Neuronal stem cell (in vitro differentiated cells): ENCODE measurements at regions not wholly inside any gene's neighbourhood (a gene's known extent, or its start where the extent isn't known, plus 50 kb on each side); places are given as distances from the start of the nearest gene placed in this dataset.
A peak's percentile ranks its signal among the peaks of the same experiment; 100 is the strongest.

ENCODE experiments used
- DNase-seq: peaks from one replicate; pipeline ENCODE4 v3.0.0-alpha.2; 2013; ENCODE audit warnings: low spot score
- H2AFZ ChIP-seq: one replicate; pipeline ENCODE4 v1.6.1; 2013; ENCODE audit warnings: mild to moderate bottlenecking, low read length, inconsistent platforms
- H2AK5ac ChIP-seq: 2 replicates; pipeline ENCODE4 v1.6.1; 2013; ENCODE audit warnings: low read depth, mild to moderate bottlenecking, inconsistent platforms, low read length, moderate library complexity, mixed read lengths
- H2BK120ac ChIP-seq: 2 replicates; pipeline ENCODE4 v1.6.1; 2013; ENCODE audit warnings: low read depth, mild to moderate bottlenecking, inconsistent platforms, low read length, moderate library complexity, mixed read lengths
- H2BK12ac ChIP-seq: one replicate; pipeline ENCODE4 v1.6.1; 2013; ENCODE audit warnings: low read length, inconsistent platforms
- H2BK15ac ChIP-seq: 2 replicates; pipeline ENCODE4 v1.6.1; 2013; ENCODE audit warnings: mild to moderate bottlenecking, low read length, inconsistent platforms, mixed read lengths
- H2BK5ac ChIP-seq: one replicate; pipeline ENCODE4 v1.6.1; 2013; ENCODE audit warnings: inconsistent platforms, mild to moderate bottlenecking, low read length, moderate library complexity
- H3K14ac ChIP-seq: one replicate; pipeline ENCODE4 v1.6.1; 2013; ENCODE audit warnings: low read length, inconsistent platforms
- H3K18ac ChIP-seq: 2 replicates; pipeline ENCODE4 v1.6.1; 2013; ENCODE audit warnings: low read length, inconsistent platforms
- H3K23ac ChIP-seq: 2 replicates; pipeline ENCODE4 v1.6.1; 2013; ENCODE audit warnings: low read depth, mild to moderate bottlenecking, mixed read lengths, low read length, inconsistent platforms; ENCODE audit not compliant: poor library complexity
- H3K27ac ChIP-seq: replicated peaks from 3 replicates; pipeline ENCODE4 v1.5.1; 2013; ENCODE audit warnings: low read length, inconsistent platforms
- H3K27me3 ChIP-seq, 3 experiments: 2 replicates each; pipeline ENCODE4 v1.6.1; 2013; ENCODE audit warnings: low read length in 3 of 3, mild to moderate bottlenecking in 2 of 3, inconsistent platforms in 1 of 3, low read depth in 1 of 3, mixed read lengths in 1 of 3, moderate library complexity in 1 of 3; ENCODE audit not compliant: control insufficient read depth in 3 of 3, insufficient read depth in 3 of 3
- H3K36me3 ChIP-seq, 2 donors: replicated peaks in 1 of 2; 2 replicates each; pipeline ENCODE4 v1.6.1; 2013; ENCODE audit warnings: low read length in 2 of 2; ENCODE audit not compliant: control insufficient read depth in 2 of 2, insufficient read depth in 2 of 2
- H3K4ac ChIP-seq: 2 replicates; pipeline ENCODE4 v1.6.1; 2013; ENCODE audit warnings: inconsistent platforms, mild to moderate bottlenecking, low read length, moderate library complexity
- H3K4me1 ChIP-seq, 2 donors: 1 replicate in 1 of 2; 2 replicates in 1 of 2; pipeline ENCODE4 v1.6.1; 2013; ENCODE audit warnings: low read length in 2 of 2, low read depth in 1 of 2; ENCODE audit not compliant: control insufficient read depth in 2 of 2, insufficient read depth in 1 of 2
- H3K4me2 ChIP-seq: one replicate; pipeline ENCODE4 v1.6.1; 2013; ENCODE audit warnings: mild to moderate bottlenecking, low read length, inconsistent platforms; ENCODE audit not compliant: insufficient read depth, poor library complexity, severe bottlenecking
- H3K4me3 ChIP-seq, 2 donors: 2 replicates each; pipeline ENCODE4 v1.5.1; 2013; ENCODE audit warnings: low read length in 2 of 2, mild to moderate bottlenecking in 2 of 2, inconsistent platforms in 1 of 2, moderate library complexity in 1 of 2
- H3K79me1 ChIP-seq: one replicate; pipeline ENCODE4 v1.6.1; 2013; ENCODE audit warnings: low read depth, mild to moderate bottlenecking, inconsistent platforms, low read length, moderate library complexity
- H3K9ac ChIP-seq: one replicate; pipeline ENCODE4 v1.6.1; 2013; ENCODE audit warnings: mild to moderate bottlenecking, low read depth, low read length, inconsistent platforms; ENCODE audit not compliant: poor library complexity
- H3K9me3 ChIP-seq, 2 donors: replicated peaks in 1 of 2; 2 replicates each; pipeline versions ENCODE3 to v1.6.1; 2013; ENCODE audit warnings: low read length in 2 of 2, mild to moderate bottlenecking in 2 of 2, inconsistent platforms in 1 of 2, low read depth in 1 of 2, mixed read lengths in 1 of 2, moderate library complexity in 1 of 2; ENCODE audit not compliant: control insufficient read depth in 2 of 2, insufficient read depth in 1 of 2
- H4K8ac ChIP-seq: one replicate; pipeline ENCODE4 v1.6.1; 2013; ENCODE audit warnings: low read depth, mild to moderate bottlenecking, inconsistent platforms, low read length, moderate library complexity
- H4K91ac ChIP-seq: one replicate; pipeline ENCODE4 v1.6.1; 2013; ENCODE audit warnings: low read length, low read depth, mild to moderate bottlenecking, inconsistent platforms; ENCODE audit not compliant: poor library complexity
- WGBS, 2 donors: extraction: QIAGEN DNeasy Blood & Tissue Kit; methylation state at CpG; one replicate each; pipeline ENCODE4 v1.1.7; 2013; ENCODE audit warnings: missing lambda C conversion rate in 2 of 2, mixed read lengths in 1 of 2; ENCODE audit not compliant: insufficient read length in 2 of 2, insufficient replicate concordance in 1 of 2; ENCODE audit errors: extremely low coverage in 2 of 2; 5-methylcytosine and 5-hydroxymethylcytosine counted together

GRCh38 chr6:131433927-131434326 lies 139.1 kb upstream of the ARG1 start:
- no peak overlapping the region for H3K27ac ChIP-seq
- no peak overlapping the region for H3K23ac ChIP-seq
- H3K36me3 ChIP-seq = no peaks in the 10 kb centered on the region
- H3K14ac ChIP-seq = no peak overlapping the region
- peaks cover 1 to 2% of the 10 kb centered on the region in 2 donors for H3K9me3 ChIP-seq
- no peak overlapping the region for H3K9ac ChIP-seq
- no peak overlapping the region for H4K8ac ChIP-seq
- H3K79me1 ChIP-seq = no peaks in the 10 kb centered on the region
- H3K18ac ChIP-seq = peak overlapping the region; percentile 77
- no peak overlapping the region for H4K91ac ChIP-seq
- H2AK5ac ChIP-seq = no peak overlapping the region
- H3K27me3 ChIP-seq = peaks cover 0 to 1% (median 0%) of the 10 kb centered on the region in 3 experiments
- H3K4me3 ChIP-seq = peak overlapping the region in 1 of 2 donors; percentile 64
- H3K4ac ChIP-seq = no peak overlapping the region
- no peak for DNase-seq
- no peak overlapping the region for H3K4me2 ChIP-seq
- H2BK5ac ChIP-seq = no peak overlapping the region
- H2BK120ac ChIP-seq = no peak overlapping the region
- no peak overlapping the region for H2BK15ac ChIP-seq
- H3K4me1 ChIP-seq = peaks cover 4 to 11% of the 10 kb centered on the region in 2 donors
- no peak overlapping the region for H2AFZ ChIP-seq
- WGBS, 2 donors = no CpG with 5 or more reads among the region's 1 CpG
- no peak overlapping the region for H2BK12ac ChIP-seq

GRCh38 chr6:131436358-131436757 lies 136.7 kb upstream of the ARG1 start:
- Histone ChIP-seq H2BK120ac (no peak overlapping the region), H3K14ac (no peak overlapping the region), H3K4me1 (peaks cover 4 to 9% of the 10 kb centered on the region in 2 donors), H3K79me1 (no peaks in the 10 kb centered on the region), H2BK15ac (no peak overlapping the region), H3K9me3 (peaks cover 1 to 2% of the 10 kb centered on the region in 2 donors), H4K8ac (no peak overlapping the region), H3K18ac (no peak overlapping the region), H3K4ac (no peak overlapping the region), H4K91ac (no peak overlapping the region), H3K4me2 (no peak overlapping the region), H2BK12ac (no peak overlapping the region), H2AK5ac (no peak overlapping the region), H2BK5ac (no peak overlapping the region), H3K9ac (no peak overlapping the region), H3K23ac (no peak overlapping the region), H2AFZ (no peak overlapping the region), H3K27me3 (peaks cover 0 to 1% (median 0%) of the 10 kb centered on the region in 3 experiments), H3K36me3 (no peaks in the 10 kb centered on the region), H3K4me3 (no peak overlapping the region), H3K27ac (no peak overlapping the region)
- DNase-seq = no peak
- no CpG with 5 or more reads among the region's 1 CpG for WGBS, 2 donors

DNA sequence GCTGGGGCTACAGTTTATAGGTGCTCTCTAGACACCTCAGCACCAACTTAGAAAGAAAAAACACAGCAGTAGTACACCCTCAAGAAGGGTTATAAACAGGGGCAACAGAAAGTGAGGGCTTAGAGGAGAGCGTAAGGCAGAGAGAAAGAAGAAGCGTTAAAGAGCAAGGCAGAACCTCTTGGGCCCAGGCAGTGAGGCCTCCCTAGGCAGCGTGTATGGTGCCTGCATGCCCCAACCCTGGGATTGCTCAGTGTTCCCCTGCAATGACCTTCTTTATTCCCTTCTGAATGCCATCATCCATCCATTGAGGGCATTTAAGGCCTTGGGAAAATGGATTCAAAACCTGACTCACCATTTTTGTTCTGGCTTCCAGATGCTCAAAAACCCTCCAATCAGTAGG lies 130.0 kb upstream of the ARG1 start:
- Histone ChIP-seq H4K8ac (no peak overlapping the region), H3K9ac (no peak overlapping the region), H2BK12ac (no peak overlapping the region), H3K14ac (no peak overlapping the region), H3K23ac (no peak overlapping the region), H2BK120ac (no peak overlapping the region), H2AFZ (peak overlapping the region; percentile 49), H3K18ac (no peak overlapping the region), H3K4me2 (no peak overlapping the region), H2BK15ac (no peak overlapping the region), H4K91ac (no peak overlapping the region), H3K4ac (no peak overlapping the region), H2AK5ac (no peak overlapping the region), H3K27me3 (no peaks in the 10 kb centered on the region), H3K4me3 (no peak overlapping the region), H3K27ac (no peak overlapping the region), H3K79me1 (no peaks in the 10 kb centered on the region), H2BK5ac (no peak overlapping the region), H3K4me1 (no peaks in the 10 kb centered on the region), H3K36me3 (no peaks in the 10 kb centered on the region), H3K9me3 (no peaks in the 10 kb centered on the region)
- no CpG with 5 or more reads among the region's 3 CpGs for WGBS, 2 donors
- no peak for DNase-seq

DNA sequence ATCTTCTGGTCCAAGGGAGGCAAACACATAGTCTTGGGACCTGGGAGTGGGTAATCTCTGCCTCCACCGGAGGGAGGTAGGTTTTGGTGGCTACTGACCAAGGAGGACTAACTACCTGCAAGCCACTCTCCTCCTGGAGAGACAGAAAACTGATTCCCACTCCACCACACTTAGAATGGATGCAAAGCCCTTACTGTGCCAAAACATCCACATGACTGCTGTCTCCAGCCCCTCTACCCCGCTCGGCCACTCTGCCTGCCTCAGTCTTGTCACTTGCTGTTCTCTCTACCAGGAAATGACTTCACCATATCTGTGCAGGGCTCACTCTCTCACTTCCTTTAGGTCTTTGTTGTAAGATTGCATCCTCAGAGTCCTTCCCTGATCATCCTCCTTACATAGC lies 129.5 kb upstream of the ARG1 start:
- Histone ChIP-seq H3K27ac (no peak overlapping the region), H2AFZ (peak overlapping the region; percentile 49), H3K79me1 (no peaks in the 10 kb centered on the region), H3K14ac (no peak overlapping the region), H2BK120ac (no peak overlapping the region), H3K23ac (no peak overlapping the region), H3K4me3 (no peak overlapping the region), H2BK5ac (no peak overlapping the region), H2AK5ac (no peak overlapping the region), H4K8ac (no peak overlapping the region), H3K27me3 (no peaks in the 10 kb centered on the region), H3K4ac (no peak overlapping the region), H3K9me3 (no peaks in the 10 kb centered on the region), H3K4me1 (no peaks in the 10 kb centered on the region), H3K9ac (no peak overlapping the region), H4K91ac (no peak overlapping the region), H2BK15ac (no peak overlapping the region), H2BK12ac (no peak overlapping the region), H3K4me2 (no peak overlapping the region), H3K18ac (no peak overlapping the region), H3K36me3 (no peaks in the 10 kb centered on the region)
- DNase-seq = no peak
- WGBS, 2 donors = no CpG with 5 or more reads among the region's 3 CpGs
